SJSA1 (cell line): ENCODE measurements at regions not wholly inside any gene's neighbourhood (a gene's known extent, or its start where the extent isn't known, plus 50 kb on each side); places are given as distances from the start of the nearest gene placed in this dataset.
"Not testable (repeated sequence)": the region's sequence is repeated elsewhere in the genome, so short reads cannot be mapped to it uniquely, and the experiment has no call there.

Source experiments
- DNase-seq, 2 experiments: peaks; one replicate each; pipeline ENCODE4 v3.0.0-alpha.2; 2015 to 2020; ENCODE audit warnings: low spot score in 2 of 2, low read depth in 1 of 2
- H3K27ac ChIP-seq: fragments of 250-450 bp; sonication (Bioruptor Pico); 2 replicates; pipeline ENCODE4 v1.5.1; 2020; ENCODE audit warnings: mild to moderate bottlenecking, moderate library complexity
- H3K27me3 ChIP-seq: fragments of 250-450 bp; sonication (Bioruptor Pico); replicated peaks from 2 replicates; pipeline ENCODE4 v1.5.1; 2020; ENCODE audit warnings: mild to moderate bottlenecking, moderate library complexity
- H3K36me3 ChIP-seq: fragments of 250-450 bp; sonication (Bioruptor Pico); 2 replicates; pipeline ENCODE4 v1.5.1; 2020; ENCODE audit warnings: mild to moderate bottlenecking
- H3K4me1 ChIP-seq: fragments of 250-450 bp; sonication (Bioruptor Pico); replicated peaks from 2 replicates; pipeline ENCODE4 v1.6.1; 2021; ENCODE audit warnings: mild to moderate bottlenecking
- H3K4me3 ChIP-seq: fragments of 250-450 bp; sonication (Bioruptor Pico); 2 replicates; pipeline ENCODE4 v1.5.1; 2020; ENCODE audit warnings: mild to moderate bottlenecking
- H3K9me3 ChIP-seq: fragments of 250-450 bp; sonication (Bioruptor Pico); replicated peaks from 2 replicates; pipeline ENCODE4 v1.5.1; 2020; ENCODE audit warnings: mild to moderate bottlenecking

GRCh38 chr12:58419196-58419760 is 477.9 kb downstream of the ATP23 start:
- H3K4me3 ChIP-seq, result no peak overlapping the region
- no peak overlapping the region for H3K27ac ChIP-seq
- no peaks in the 10 kb centered on the region for H3K27me3 ChIP-seq
- no peaks in the 10 kb centered on the region for H3K36me3 ChIP-seq
- H3K9me3 ChIP-seq, result no peaks in the 10 kb centered on the region
- peaks cover 32% of the 10 kb centered on the region for H3K4me1 ChIP-seq
- no peak for DNase-seq

- DNase-seq, result no peak
- no peaks in the 10 kb centered on the region for H3K36me3 ChIP-seq
- no peak overlapping the region for H3K4me3 ChIP-seq
- H3K27me3 ChIP-seq, result no peaks in the 10 kb centered on the region
- peaks cover 33% of the 10 kb centered on the region for H3K4me1 ChIP-seq
- H3K27ac ChIP-seq, result no peak overlapping the region
- H3K9me3 ChIP-seq, result no peaks in the 10 kb centered on the region
These were observed 478.5 kb downstream of the ATP23 start for GRCh38 chr12:58419905-58420304.

GRCh38 chr12:58420503-58420902 is 479.1 kb downstream of the ATP23 start:
- no peak overlapping the region for H3K4me3 ChIP-seq
- no peaks in the 10 kb centered on the region for H3K27me3 ChIP-seq
- H3K36me3 ChIP-seq, result no peaks in the 10 kb centered on the region
- no peaks in the 10 kb centered on the region for H3K9me3 ChIP-seq
- DNase-seq, result no peak
- no peak overlapping the region for H3K27ac ChIP-seq
- peaks cover 31% of the 10 kb centered on the region for H3K4me1 ChIP-seq

GRCh38 chr12:58421990-58422389 is 480.6 kb downstream of the ATP23 start:
- H3K27me3 ChIP-seq, result no peaks in the 10 kb centered on the region
- no peak for DNase-seq
- no peaks in the 10 kb centered on the region for H3K9me3 ChIP-seq
- no peak overlapping the region for H3K27ac ChIP-seq
- H3K4me1 ChIP-seq, result peaks cover 33% of the 10 kb centered on the region
- no peak overlapping the region for H3K4me3 ChIP-seq
- no peaks in the 10 kb centered on the region for H3K36me3 ChIP-seq

- Histone ChIP-seq H3K9me3 (no peaks in the 10 kb centered on the region), H3K4me3 (no peak overlapping the region), H3K27ac (peak overlapping the region; percentile 98), H3K36me3 (no peaks in the 10 kb centered on the region), H3K4me1 (peaks cover 33% of the 10 kb centered on the region), H3K27me3 (no peaks in the 10 kb centered on the region)
- DNase-seq, result no peak
These were observed 483.5 kb downstream of the ATP23 start for GRCh38 chr12:58424735-58425392.

- peak; percentile 82 to 94 for DNase-seq
- peaks cover 33% of the 10 kb centered on the region for H3K4me1 ChIP-seq
These were observed 484.4 kb downstream of the ATP23 start for GRCh38 chr12:58425481-58426392.

GRCh38 chr12:58426437-58426836 is 485.1 kb downstream of the ATP23 start:
- H3K27ac ChIP-seq, result peak overlapping the region; percentile 98
- H3K4me3 ChIP-seq, H3K27me3 ChIP-seq, DNase-seq, H3K9me3 ChIP-seq, H3K36me3 ChIP-seq: not testable (repeated sequence)
- peaks cover 33% of the 10 kb centered on the region for H3K4me1 ChIP-seq

More at GRCh38 chr12:58425481-58426392, 484.4 kb downstream of the ATP23 start:
- Histone ChIP-seq H3K4me3 (peak overlapping the region; percentile 21), H3K27ac (peak overlapping the region; percentile 98), H3K9me3 (no peaks in the 10 kb centered on the region), H3K27me3 (no peaks in the 10 kb centered on the region), H3K36me3 (no peaks in the 10 kb centered on the region)

GRCh38 chr12:58433959-58434358 is 486.3 kb downstream of the LRIG3 start:
- Histone ChIP-seq H3K4me3 (no peak overlapping the region), H3K27ac (no peak overlapping the region), H3K4me1 (no peaks in the 10 kb centered on the region; the same call in 1 of the 2 replicates), H3K9me3 (no peaks in the 10 kb centered on the region), H3K27me3 (no peaks in the 10 kb centered on the region), H3K36me3 (no peaks in the 10 kb centered on the region)
- no peak for DNase-seq

- H3K27me3 ChIP-seq, result no peaks in the 10 kb centered on the region
- H3K36me3 ChIP-seq, result no peaks in the 10 kb centered on the region
- no peak overlapping the region for H3K27ac ChIP-seq
- no peaks in the 10 kb centered on the region for H3K9me3 ChIP-seq
- no peak for DNase-seq
- H3K4me3 ChIP-seq, result no peak overlapping the region
- H3K4me1 ChIP-seq, result no peaks in the 10 kb centered on the region; the same call in 1 of the 2 replicates
These were observed 485.6 kb downstream of the LRIG3 start for GRCh38 chr12:58434726-58435125.

- H3K27ac ChIP-seq, result no peak overlapping the region
- no peak overlapping the region for H3K4me3 ChIP-seq
- no peaks in the 10 kb centered on the region for H3K27me3 ChIP-seq
- H3K4me1 ChIP-seq, result no peaks in the 10 kb centered on the region; the same call in 1 of the 2 replicates
- DNase-seq, result no peak
- no peaks in the 10 kb centered on the region for H3K9me3 ChIP-seq
- no peaks in the 10 kb centered on the region for H3K36me3 ChIP-seq
These were observed 484.7 kb downstream of the LRIG3 start for GRCh38 chr12:58435647-58436046.

- H3K27ac ChIP-seq, result no peak overlapping the region
- H3K4me1 ChIP-seq, result no peaks in the 10 kb centered on the region
- no peak for DNase-seq
- H3K4me3 ChIP-seq, result no peak overlapping the region
- H3K9me3 ChIP-seq, result no peaks in the 10 kb centered on the region
- H3K27me3 ChIP-seq, result no peaks in the 10 kb centered on the region
- no peaks in the 10 kb centered on the region for H3K36me3 ChIP-seq
These were observed 478.8 kb downstream of the LRIG3 start for GRCh38 chr12:58441483-58441882.

GRCh38 chr12:58443273-58443980 is 476.9 kb downstream of the LRIG3 start:
- Histone ChIP-seq H3K36me3 (no peaks in the 10 kb centered on the region), H3K27me3 (no peaks in the 10 kb centered on the region), H3K9me3 (no peaks in the 10 kb centered on the region), H3K4me3 (no peak overlapping the region), H3K27ac (no peak overlapping the region), H3K4me1 (no peaks in the 10 kb centered on the region)
- DNase-seq, result peak in 1 of 2 experiments; percentile 17

- no peaks in the 10 kb centered on the region for H3K9me3 ChIP-seq
- no peak overlapping the region for H3K4me3 ChIP-seq
- H3K4me1 ChIP-seq, result no peaks in the 10 kb centered on the region
- no peaks in the 10 kb centered on the region for H3K36me3 ChIP-seq
- H3K27me3 ChIP-seq, result no peaks in the 10 kb centered on the region
- peak in 1 of 2 experiments; percentile 2 for DNase-seq
- H3K27ac ChIP-seq, result no peak overlapping the region
These were observed 476.3 kb downstream of the LRIG3 start for GRCh38 chr12:58443981-58444371.
